Coronary artery (tissue), 2 donors: ENCODE measurements at regions not wholly inside any gene's neighbourhood (a gene's known extent, or its start where the extent isn't known, plus 50 kb on each side); places are given as distances from the start of the nearest gene placed in this dataset.

Experiments
- DNase-seq: peaks from one replicate; pipeline ENCODE4 v3.0.0-alpha.2; 2017; ENCODE audit warnings: low spot score
- H3K27ac ChIP-seq, 2 donors: fragments of 200-600 bp; sonication (generic); one replicate each; pipeline ENCODE4 v1.5.1; 2016 to 2019
- H3K4me3 ChIP-seq: fragments of 200-600 bp; sonication (generic); 2 replicates; pipeline ENCODE4 v1.5.1; 2016; ENCODE audit warnings: mild to moderate bottlenecking, moderate library complexity
- CTCF ChIP-seq: fragments of 200-600 bp; sonication (generic); IDR thresholded peaks from one replicate; pipeline ENCODE4 v1.5.1; 2019; ENCODE audit warnings: antibody characterized with exemption

GRCh38 chr18:40066368-40066767 lies 1888.7 kb upstream of the PIK3C3 start:
- no peak for TF ChIP-seq CTCF
- DNase-seq = no peak
- Histone ChIP-seq H3K4me3 (no peak overlapping the region), H3K27ac (no peak overlapping the region)

GRCh38 chr18:40063488-40063887 lies 1891.5 kb upstream of the PIK3C3 start:
- H3K4me3 ChIP-seq = no peak overlapping the region
- TF ChIP-seq CTCF = no peak
- H3K27ac ChIP-seq = no peak overlapping the region
- no peak for DNase-seq

- no peak overlapping the region for H3K4me3 ChIP-seq
- no peak for DNase-seq
- H3K27ac ChIP-seq = no peak overlapping the region
- no peak for TF ChIP-seq CTCF
Measured at GRCh38 chr18:40061086-40061485, 1893.9 kb upstream of the PIK3C3 start.

- Histone ChIP-seq H3K27ac (no peak overlapping the region), H3K4me3 (no peak overlapping the region)
- TF ChIP-seq CTCF = no peak
- DNase-seq = no peak
Measured at GRCh38 chr18:40060562-40060961, 1894.5 kb upstream of the PIK3C3 start.

GRCh38 chr18:40058811-40059570 lies 1896.0 kb upstream of the PIK3C3 start:
- no peak overlapping the region for H3K4me3 ChIP-seq
- DNase-seq = no peak
- no peak for TF ChIP-seq CTCF
- no peak overlapping the region for H3K27ac ChIP-seq

- TF ChIP-seq CTCF = no peak
- no peak overlapping the region for H3K27ac ChIP-seq
- no peak overlapping the region for H3K4me3 ChIP-seq
- no peak for DNase-seq
Measured at GRCh38 chr18:40056079-40056692, 1898.8 kb upstream of the PIK3C3 start.

GRCh38 chr18:40055262-40055661 lies 1899.8 kb upstream of the PIK3C3 start:
- TF ChIP-seq CTCF = no peak
- Histone ChIP-seq H3K4me3 (no peak overlapping the region), H3K27ac (no peak overlapping the region)
- no peak for DNase-seq
